HG03575 (cell line): ENCODE measurements at regions not wholly inside any gene's neighbourhood (a gene's known extent, or its start where the extent isn't known, plus 50 kb on each side); places are given as distances from the start of the nearest gene placed in this dataset.

Experiments
- ATAC-seq: cut with Tn5 transposase; IDR thresholded peaks from one replicate; pipeline ENCODE4 v1.9.1; 2021; ENCODE audit not compliant: unreplicated experiment, insufficient number of reproducible peaks, low FRiP score; ENCODE audit errors: extremely low read depth

DNA sequence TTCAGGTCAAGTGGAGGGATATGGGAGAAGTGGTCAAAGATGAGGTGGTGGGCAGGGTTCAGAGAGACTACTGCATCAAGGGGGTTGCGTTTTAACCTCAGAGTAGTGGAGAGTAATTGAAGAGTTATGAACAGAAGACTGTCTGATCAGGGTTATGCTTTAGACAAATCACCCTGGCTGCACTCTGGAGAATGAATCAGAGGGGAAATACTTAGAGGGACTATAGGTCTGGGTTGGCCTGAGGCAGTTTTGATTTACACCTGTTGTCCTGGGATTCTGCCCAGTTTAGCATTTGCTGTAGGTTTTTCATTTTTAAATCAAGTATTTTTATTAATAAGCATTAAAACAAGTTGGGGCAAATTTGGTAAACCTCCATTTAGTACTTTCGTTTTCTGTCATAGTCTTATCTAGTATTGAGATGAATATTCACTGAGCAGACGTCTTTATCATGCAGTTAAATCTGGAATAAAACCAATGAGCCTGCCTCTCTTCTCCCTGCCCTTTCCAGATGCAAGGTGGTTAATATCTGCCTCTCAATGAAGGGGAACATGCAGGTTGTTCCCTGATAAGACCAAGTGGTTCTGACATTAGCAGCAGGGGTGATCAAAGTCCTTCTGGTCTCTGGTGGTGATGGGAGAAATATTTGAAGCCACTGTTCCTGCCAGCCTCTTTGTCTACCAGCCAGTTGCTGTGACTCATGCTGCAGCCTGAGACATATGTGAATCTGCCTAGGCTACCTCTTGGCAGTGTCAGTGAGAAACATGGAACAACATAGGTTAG, 116.0 kb upstream of the RPS6KA3 start:
- no peak for ATAC-seq

GRCh38 chrX:20382082-20382481, 115.4 kb upstream of the RPS6KA3 start:
- no peak for ATAC-seq

DNA sequence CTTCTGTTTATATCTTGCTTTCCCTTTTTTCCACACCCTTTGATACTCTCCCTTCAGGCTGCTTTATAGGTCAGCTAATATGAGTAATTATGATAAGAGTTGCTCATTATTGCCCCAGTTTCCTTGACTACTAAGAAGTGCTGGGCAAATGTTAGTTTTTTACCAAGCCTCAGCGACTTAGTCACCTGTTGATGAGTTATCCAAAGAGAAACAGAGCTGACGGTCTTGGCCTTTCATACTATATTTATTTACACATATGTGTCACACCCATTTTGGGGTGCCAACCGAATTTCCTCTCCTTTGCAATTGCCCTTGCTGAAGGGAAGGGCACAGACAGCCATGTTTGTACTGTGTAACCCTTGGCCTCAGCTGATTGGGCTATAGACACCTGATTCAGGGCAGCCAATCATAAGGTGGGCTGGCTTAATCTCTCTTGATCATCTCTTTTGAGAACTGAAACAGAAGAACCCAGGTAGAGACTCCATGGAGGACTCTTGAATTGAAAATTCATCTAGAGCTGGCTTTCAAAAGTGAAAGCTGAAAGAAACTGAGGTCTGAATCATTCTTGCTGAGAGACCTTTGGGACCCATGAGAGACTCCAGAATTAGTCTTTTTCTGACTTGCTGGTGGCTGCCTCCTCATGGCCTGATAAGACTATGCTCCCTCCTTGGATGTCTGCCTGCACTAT, 111.7 kb upstream of the RPS6KA3 start:
- ATAC-seq, result no peak

GRCh38 chrX:20374900-20375438, 108.3 kb upstream of the RPS6KA3 start:
- no peak for ATAC-seq

GRCh38 chrX:20374450-20374849, 107.7 kb upstream of the RPS6KA3 start:
- ATAC-seq, result no peak

GRCh38 chrX:20373063-20373462, 106.4 kb upstream of the RPS6KA3 start:
- no peak for ATAC-seq

- no peak for ATAC-seq
Observed at GRCh38 chrX:20372533-20372932, 105.8 kb upstream of the RPS6KA3 start.

GRCh38 chrX:20369468-20369867, 102.8 kb upstream of the RPS6KA3 start:
- ATAC-seq, result no peak

DNA sequence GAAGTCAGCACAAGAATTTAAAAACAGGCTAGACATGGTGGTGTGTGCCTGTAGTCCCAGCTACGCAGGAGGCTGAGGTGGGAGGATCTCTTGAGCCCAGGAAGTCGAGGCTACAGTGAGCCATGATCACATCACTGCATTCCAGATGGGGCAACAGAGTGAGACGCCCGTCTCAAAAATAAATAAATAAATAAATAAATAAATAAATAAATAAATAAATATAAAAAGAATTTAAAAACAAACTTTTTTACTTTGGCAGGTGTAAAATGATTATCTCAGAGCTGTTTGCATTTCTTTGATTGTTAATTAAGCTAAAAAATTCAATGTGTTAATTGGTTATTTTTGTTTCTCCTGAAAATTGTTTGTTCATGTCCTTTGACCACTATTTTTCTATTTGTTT, 97.5 kb upstream of the RPS6KA3 start:
- no peak for ATAC-seq

GRCh38 chrX:20363275-20363674, 96.6 kb upstream of the RPS6KA3 start:
- no peak for ATAC-seq

DNA sequence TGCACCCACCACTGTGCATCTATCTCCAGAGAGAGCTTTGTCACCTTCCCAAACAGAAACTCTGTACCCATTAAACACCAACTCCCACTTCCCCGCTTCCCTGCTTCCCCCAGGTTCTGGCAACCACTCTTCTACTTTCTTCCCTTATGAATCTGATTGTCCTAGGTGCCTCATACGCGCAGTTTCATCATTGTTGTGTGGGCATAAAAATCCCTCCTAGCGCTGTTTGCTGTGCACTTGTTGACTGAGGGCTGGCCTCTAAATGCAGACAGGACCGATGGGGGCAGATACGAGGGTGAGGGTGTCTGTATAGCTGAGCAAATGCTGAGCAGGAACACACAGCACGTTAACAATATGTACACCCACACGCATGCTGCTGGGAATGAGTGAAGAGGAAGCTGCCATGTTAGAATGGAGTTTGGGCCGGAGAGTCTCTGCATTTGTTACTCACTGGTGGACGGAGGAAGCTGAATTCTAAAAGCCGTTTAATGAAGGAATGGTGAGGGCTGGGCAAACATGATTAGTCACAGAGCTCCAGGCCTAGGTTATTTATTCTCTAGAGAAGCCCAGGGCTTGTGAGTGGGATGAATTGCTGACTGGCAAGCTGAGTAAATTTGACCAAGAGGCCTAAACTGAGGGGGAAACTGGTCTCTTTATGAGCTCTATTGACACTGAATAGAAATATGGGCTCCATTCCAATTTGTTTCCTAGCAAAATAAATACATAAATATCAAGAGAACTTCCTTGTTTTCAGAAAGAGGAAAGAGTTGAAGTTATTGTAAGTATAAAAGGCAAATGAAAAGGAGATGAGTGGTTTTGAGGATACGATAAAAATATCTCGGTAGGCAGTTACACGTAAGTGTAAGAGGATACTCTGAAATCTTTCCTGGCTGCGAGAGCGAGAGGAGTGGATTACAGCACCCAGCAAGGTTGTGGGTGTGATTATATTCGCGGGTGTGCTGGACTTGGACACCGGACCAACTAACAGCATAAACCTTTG, 95.9 kb upstream of the RPS6KA3 start:
- no peak for ATAC-seq

GRCh38 chrX:20361890-20362262, 95.2 kb upstream of the RPS6KA3 start:
- ATAC-seq, result no peak

GRCh38 chrX:20361081-20361889, 94.6 kb upstream of the RPS6KA3 start:
- no peak for ATAC-seq

- no peak for ATAC-seq
Observed at GRCh38 chrX:20355187-20355586, 88.5 kb upstream of the RPS6KA3 start.

GRCh38 chrX:20354505-20354904, 87.8 kb upstream of the RPS6KA3 start:
- no peak for ATAC-seq

- ATAC-seq, result no peak
Observed at GRCh38 chrX:20352935-20353336, 86.2 kb upstream of the RPS6KA3 start.

DNA sequence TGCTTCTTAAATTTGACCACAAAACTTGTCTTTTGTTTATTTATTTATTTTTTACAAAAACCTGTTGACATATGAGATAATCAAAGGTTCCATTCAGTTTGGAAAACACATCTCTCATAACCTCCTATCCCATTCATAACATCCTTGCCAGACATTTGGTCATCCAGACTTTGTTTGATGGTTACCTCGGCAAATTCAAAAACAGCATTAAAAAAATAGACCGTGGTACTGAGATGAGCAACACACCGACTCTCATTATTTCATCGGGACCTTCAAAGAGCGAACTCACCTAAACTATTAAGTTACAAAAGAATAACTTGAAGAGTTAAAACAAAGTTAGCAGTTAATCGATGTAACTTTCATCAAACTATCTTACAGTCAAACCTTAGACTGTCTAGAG, 85.8 kb upstream of the RPS6KA3 start:
- no peak for ATAC-seq

DNA sequence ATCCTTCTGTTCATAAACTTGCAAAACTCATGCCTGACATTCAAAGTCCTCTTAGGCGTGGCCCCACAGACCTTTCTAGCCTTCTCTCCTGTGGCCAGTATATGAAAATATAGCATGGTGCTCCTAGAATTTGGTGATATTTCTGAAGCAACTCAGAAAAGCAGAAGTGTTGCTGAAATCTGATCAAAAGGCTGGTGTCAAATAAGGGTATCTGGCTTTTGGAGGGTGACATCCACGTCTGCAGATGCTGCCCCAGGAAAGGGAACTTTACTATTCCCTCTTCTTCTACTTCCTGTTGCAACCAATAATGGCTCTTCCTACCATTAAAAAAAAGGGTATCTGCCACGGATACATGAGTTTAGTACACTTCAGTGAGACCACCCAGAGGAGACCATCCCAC, 83.9 kb upstream of the RPS6KA3 start:
- ATAC-seq, result no peak

- no peak for ATAC-seq
Observed at GRCh38 chrX:20348139-20348538, 81.4 kb upstream of the RPS6KA3 start.
